Left lung (tissue), 4 donors: ENCODE measurements at regions not wholly inside any gene's neighbourhood (a gene's known extent, or its start where the extent isn't known, plus 50 kb on each side); places are given as distances from the start of the nearest gene placed in this dataset.
A peak's percentile ranks its signal among the peaks of the same experiment; 100 is the strongest.
"Not testable (repeated sequence)": the region's sequence is repeated elsewhere in the genome, so short reads cannot be mapped to it uniquely, and the experiment has no call there.

Source experiments
- ATAC-seq: fragments of 200-7000 bp; cut with Tn5 transposase; one replicate; pipeline ENCODE4 v1.9.1; 2020; ENCODE audit warnings: moderate library complexity
- DNase-seq, 4 donors: peaks; one replicate each; pipeline ENCODE4 v3.0.0-alpha.2; 2013 to 2020
- H3K27ac ChIP-seq, 2 donors: fragments of 200-600 bp; sonication (generic) in 1 of 2; one replicate each; pipeline versions ENCODE4 v1.5.0 to v1.8.0; 2020 to 2021
- H3K27me3 ChIP-seq, 2 donors: fragments of 200-600 bp; sonication (generic) in 1 of 2; one replicate each; pipeline versions ENCODE4 v1.5.0 to v1.8.0; 2020 to 2021
- H3K36me3 ChIP-seq, 2 donors: fragments of 200-600 bp; sonication (generic) in 1 of 2; one replicate each; pipeline versions ENCODE4 v1.5.0 to v1.8.0; 2020 to 2021
- H3K4me1 ChIP-seq, 2 donors: fragments of 200-600 bp; one replicate each; pipeline ENCODE4 v1.8.0; 2021
- H3K4me3 ChIP-seq, 2 donors: fragments of 200-600 bp; sonication (generic) in 1 of 2; one replicate each; pipeline versions ENCODE4 v1.5.0 to v1.8.0; 2020 to 2021; ENCODE audit warnings: mild to moderate bottlenecking in 1 of 2
- H3K9me3 ChIP-seq, 2 donors: fragments of 200-600 bp; sonication (generic) in 1 of 2; one replicate each; pipeline versions ENCODE4 v1.5.0 to v1.8.0; 2020 to 2021
- intact Hi-C, 2 donors: fragments of 100-400 bp; cut with DNase I; formaldehyde crosslinking; loops; one replicate each; pipeline versions ENCODE4 v1.11.2 to v1.14.2; 2022
- TF ChIP-seq, protein P1 (sequence below), 2 donors: fragments of 200-600 bp; sonication (generic) in 1 of 2; IDR thresholded peaks; one replicate each; pipeline versions ENCODE4 v1.5.0 to v1.8.0; 2021; ENCODE audit warnings: antibody characterized with exemption in 2 of 2
- donor health status: DM: no; HTN: yes; CAD: no.
- donor health status: DM: no; HTN: no; CAD: no.

DNA sequence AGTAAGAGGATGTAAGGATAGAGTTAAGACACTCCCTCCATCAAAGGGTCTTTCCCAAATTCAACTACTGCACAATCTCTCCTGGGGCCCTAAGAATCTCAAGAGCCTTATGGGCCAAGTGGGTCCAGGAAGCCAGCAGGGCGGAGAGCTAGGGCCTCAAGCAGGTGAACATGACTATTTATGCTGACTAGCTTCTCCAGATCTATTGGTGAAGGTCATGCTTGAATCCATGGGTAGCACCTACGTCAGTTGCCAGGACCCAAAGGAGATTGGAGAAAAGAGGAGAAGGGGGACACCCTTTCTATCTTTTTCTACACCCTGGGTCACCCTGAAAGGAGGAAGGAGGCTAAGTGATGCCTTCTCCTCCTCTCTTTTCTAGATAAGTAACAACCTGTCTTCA, 534.2 kb upstream of the MIS18BP1 start:
- ATAC-seq: no peak
- intact Hi-C loops: no loop called here
- Histone ChIP-seq H3K4me1 (no peaks in the 10 kb centered on the region), H3K9me3 (peaks cover 0 to 73% of the 10 kb centered on the region in 2 donors), H3K27ac (no peak overlapping the region), H3K27me3 (no peaks in the 10 kb centered on the region), H3K36me3 (no peaks in the 10 kb centered on the region), H3K4me3 (no peak overlapping the region)
- TF ChIP-seq, protein P1, sequence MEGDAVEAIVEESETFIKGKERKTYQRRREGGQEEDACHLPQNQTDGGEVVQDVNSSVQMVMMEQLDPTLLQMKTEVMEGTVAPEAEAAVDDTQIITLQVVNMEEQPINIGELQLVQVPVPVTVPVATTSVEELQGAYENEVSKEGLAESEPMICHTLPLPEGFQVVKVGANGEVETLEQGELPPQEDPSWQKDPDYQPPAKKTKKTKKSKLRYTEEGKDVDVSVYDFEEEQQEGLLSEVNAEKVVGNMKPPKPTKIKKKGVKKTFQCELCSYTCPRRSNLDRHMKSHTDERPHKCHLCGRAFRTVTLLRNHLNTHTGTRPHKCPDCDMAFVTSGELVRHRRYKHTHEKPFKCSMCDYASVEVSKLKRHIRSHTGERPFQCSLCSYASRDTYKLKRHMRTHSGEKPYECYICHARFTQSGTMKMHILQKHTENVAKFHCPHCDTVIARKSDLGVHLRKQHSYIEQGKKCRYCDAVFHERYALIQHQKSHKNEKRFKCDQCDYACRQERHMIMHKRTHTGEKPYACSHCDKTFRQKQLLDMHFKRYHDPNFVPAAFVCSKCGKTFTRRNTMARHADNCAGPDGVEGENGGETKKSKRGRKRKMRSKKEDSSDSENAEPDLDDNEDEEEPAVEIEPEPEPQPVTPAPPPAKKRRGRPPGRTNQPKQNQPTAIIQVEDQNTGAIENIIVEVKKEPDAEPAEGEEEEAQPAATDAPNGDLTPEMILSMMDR (IDR thresholded peaks at IDR 0.05): no peak
- DNase-seq: no peak

GRCh38 chr14:45786266-45786665, 533.3 kb upstream of the MIS18BP1 start:
- ATAC-seq (no peak), DNase-seq (no peak)
- intact Hi-C loops: no loop called here
- Histone ChIP-seq H3K4me3 (no peak overlapping the region), H3K9me3 (peaks cover 0 to 73% of the 10 kb centered on the region in 2 donors), H3K36me3 (no peaks in the 10 kb centered on the region), H3K27ac (no peak overlapping the region), H3K4me1 (no peaks in the 10 kb centered on the region), H3K27me3 (no peaks in the 10 kb centered on the region)
- TF ChIP-seq, protein P1 (IDR thresholded peaks at IDR 0.05): no peak

- no peaks in the 10 kb centered on the region for H3K36me3 ChIP-seq
- no peaks in the 10 kb centered on the region for H3K27me3 ChIP-seq
- DNase-seq (no peak), ATAC-seq (peak; percentile 74)
- H3K4me3 ChIP-seq: no peak overlapping the region
- intact Hi-C loops: no loop called here
- TF ChIP-seq, protein P1 (IDR thresholded peaks at IDR 0.05): no peak
- no peaks in the 10 kb centered on the region for H3K4me1 ChIP-seq
- H3K27ac ChIP-seq: peak overlapping the region in 1 of 2 donors; percentile 56
- peaks cover 0 to 72% of the 10 kb centered on the region in 2 donors for H3K9me3 ChIP-seq
Measured at GRCh38 chr14:45785240-45785639, 532.2 kb upstream of the MIS18BP1 start.

- H3K4me3 ChIP-seq: no peak overlapping the region
- H3K9me3 ChIP-seq: peaks cover 0 to under 1% of the 10 kb centered on the region in 2 donors
- intact Hi-C loops: no loop called here
- no peaks in the 10 kb centered on the region for H3K27me3 ChIP-seq
- no peak overlapping the region for H3K27ac ChIP-seq
- ATAC-seq (no peak), DNase-seq (no peak)
- TF ChIP-seq, protein P1 (IDR thresholded peaks at IDR 0.05): no peak
- H3K4me1 ChIP-seq: no peaks in the 10 kb centered on the region
- H3K36me3 ChIP-seq: no peaks in the 10 kb centered on the region
Measured at GRCh38 chr14:45766247-45766646, 513.2 kb upstream of the MIS18BP1 start.

DNA sequence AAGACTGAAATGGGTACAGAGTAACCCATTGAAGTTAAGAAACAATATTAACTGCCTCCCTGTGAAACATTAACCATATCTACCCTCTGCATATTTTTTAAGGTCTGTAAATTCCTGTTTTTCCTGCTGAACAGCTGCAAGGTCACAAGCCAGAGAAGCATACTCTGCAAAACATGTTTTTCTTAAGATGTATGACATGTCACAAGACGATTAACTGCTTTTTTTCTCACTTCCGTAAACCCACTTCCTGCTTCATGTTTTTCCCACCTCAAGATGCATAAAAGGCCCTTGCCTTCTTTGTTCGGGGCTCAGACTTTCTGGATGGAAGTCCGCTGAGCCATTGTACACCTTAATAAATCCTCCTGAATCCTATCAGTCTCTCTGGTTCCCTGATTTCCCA, 504.7 kb upstream of the MIS18BP1 start:
- no peak for ATAC-seq
- no peak overlapping the region for H3K4me3 ChIP-seq
- TF ChIP-seq, protein P1 (IDR thresholded peaks at IDR 0.05): no peak
- intact Hi-C loops: no loop called here
- no peaks in the 10 kb centered on the region for H3K4me1 ChIP-seq
- DNase-seq: no peak
- H3K27ac ChIP-seq: no peak overlapping the region
- H3K27me3 ChIP-seq: no peaks in the 10 kb centered on the region
- no peaks in the 10 kb centered on the region for H3K36me3 ChIP-seq
- peaks cover 0 to 46% of the 10 kb centered on the region in 2 donors for H3K9me3 ChIP-seq

- intact Hi-C loops, H3K4me3 ChIP-seq, ATAC-seq, H3K4me1 ChIP-seq, H3K36me3 ChIP-seq, H3K27ac ChIP-seq, DNase-seq, H3K27me3 ChIP-seq: not testable (repeated sequence)
- peaks cover 0 to 46% of the 10 kb centered on the region in 2 donors for H3K9me3 ChIP-seq
Measured at GRCh38 chr14:45756412-45756811, 503.4 kb upstream of the MIS18BP1 start.
